ENCODE measurements at regions not wholly inside any gene's neighbourhood (a gene's known extent, or its start where the extent isn't known, plus 50 kb on each side); places are given as distances from the start of the nearest gene placed in this dataset.

GRCh38 chrX:65941775-65942174, 98.1 kb downstream of the VSIG4 start:
- ChIA-PET CTCF (ENCODE audit: low intra/inter-chr PET ratio, low total read pairs) (no interaction called here), POLR2A (no interaction called here)
- H3K4me2 ChIP-seq (ENCODE audit: low read depth, low read length), result no peak overlapping the region
- no peak overlapping the region for H3K4me3 ChIP-seq (replicated peaks in 1 of 3; ENCODE audit: insufficient read depth in 1 of 3, low read depth in 2 of 3, low read length in 3 of 3)
- no peaks in the 10 kb centered on the region for H3K9me3 ChIP-seq (ENCODE audit: low read length)
- H2AFZ ChIP-seq (ENCODE audit: low read length), result no peak overlapping the region
- H3K79me2 ChIP-seq (ENCODE audit: insufficient read depth, low read length), result no peaks in the 10 kb centered on the region
- no peak for DNase-seq (ENCODE audit: low spot score)
- FAIRE-seq, result no peak
- no peaks in the 10 kb centered on the region for H3K4me1 ChIP-seq (ENCODE audit: insufficient read depth, low read length)
- no peak for TF ChIP-seq CBX5 (CRISPR knock-in tag; IDR thresholded peaks at IDR 0.05; ENCODE audit: borderline replicate concordance)
- TF ChIP-seq SIN3B (IDR thresholded peaks at IDR 0.05; ENCODE audit: low read length), result no peak
- no peak for TF ChIP-seq HCFC1 (IDR thresholded peaks at IDR 0.05; ENCODE audit: low read depth, low read length)
- TF ChIP-seq ZNF83 (CRISPR knock-in tag; IDR thresholded peaks at IDR 0.05; ENCODE audit: borderline replicate concordance), result no peak
- H3K36me3 ChIP-seq (replicated peaks in 1 of 2; ENCODE audit: control insufficient read depth in 1 of 2, insufficient read depth in 2 of 2, low read length in 2 of 2), result no peaks in the 10 kb centered on the region
- BruUV-seq (replicated peaks), result no TSS peak
- H3K9ac ChIP-seq (ENCODE audit: insufficient read depth, low read depth, low read length), result no peak overlapping the region
- no peak for ATAC-seq
- WGBS (ENCODE audit: low lambda C conversion rate), result 0% methylated on average over 1 of the region's 1 CpG
- in situ Hi-C loops (cut with HindIII; ENCODE audit: extremely low pct_ligation_motif_present, low pct_unique_long_range_greater_than_20kb), result no loop called here
- H3K27me3 ChIP-seq (ENCODE audit: control insufficient read depth in 1 of 2, insufficient read depth in 2 of 2, low read length in 2 of 2), result no peaks in the 10 kb centered on the region
- H4K20me1 ChIP-seq (ENCODE audit: insufficient read depth, low read length), result no peaks in the 10 kb centered on the region
- intact Hi-C loops (cut with micrococcal nuclease; ENCODE audit: unreplicated experiment), result no loop called here
- H3K27ac ChIP-seq (ENCODE audit: extremely low read length, insufficient read depth, low read length), result no peak overlapping the region

- H3K9me3 ChIP-seq (ENCODE audit: low read length), result no peaks in the 10 kb centered on the region
- intact Hi-C loops (cut with micrococcal nuclease; ENCODE audit: unreplicated experiment) (no loop called here), in situ Hi-C loops (cut with HindIII; ENCODE audit: extremely low pct_ligation_motif_present, low pct_unique_long_range_greater_than_20kb) (no loop called here)
- no peaks in the 10 kb centered on the region for H3K79me2 ChIP-seq (ENCODE audit: insufficient read depth, low read length)
- ATAC-seq (no peak), FAIRE-seq (no peak), DNase-seq (ENCODE audit: low spot score) (no peak)
- H3K4me1 ChIP-seq (ENCODE audit: insufficient read depth, low read length), result no peaks in the 10 kb centered on the region
- ChIA-PET CTCF (ENCODE audit: low intra/inter-chr PET ratio, low total read pairs) (no interaction called here), POLR2A (no interaction called here)
- no peak overlapping the region for H3K4me2 ChIP-seq (ENCODE audit: low read depth, low read length)
- H3K36me3 ChIP-seq (replicated peaks in 1 of 2; ENCODE audit: control insufficient read depth in 1 of 2, insufficient read depth in 2 of 2, low read length in 2 of 2), result no peaks in the 10 kb centered on the region
- WGBS (ENCODE audit: low lambda C conversion rate), result 53% methylated on average over 2 of the region's 2 CpGs
- no peaks in the 10 kb centered on the region for H4K20me1 ChIP-seq (ENCODE audit: insufficient read depth, low read length)
- no TSS peak for BruUV-seq (replicated peaks)
- H2AFZ ChIP-seq (ENCODE audit: low read length), result no peak overlapping the region
- H3K27me3 ChIP-seq (ENCODE audit: control insufficient read depth in 1 of 2, insufficient read depth in 2 of 2, low read length in 2 of 2), result no peaks in the 10 kb centered on the region
- no peak overlapping the region for H3K27ac ChIP-seq (ENCODE audit: extremely low read length, insufficient read depth, low read length)
- H3K9ac ChIP-seq (ENCODE audit: insufficient read depth, low read depth, low read length), result no peak overlapping the region
- no peak overlapping the region for H3K4me3 ChIP-seq (replicated peaks in 1 of 3; ENCODE audit: insufficient read depth in 1 of 3, low read depth in 2 of 3, low read length in 3 of 3)
- no peak for TF ChIP-seq ZSCAN22 (CRISPR knock-in tag; IDR thresholded peaks at IDR 0.05)
- no peak for TF ChIP-seq ZNF777 (CRISPR knock-in tag; IDR thresholded peaks at IDR 0.05)
- TF ChIP-seq ZSCAN29 (CRISPR knock-in tag; conservative IDR thresholded peaks at IDR 0.05), result no peak
- no peak for TF ChIP-seq HNRNPH1 (optimal IDR thresholded peaks at IDR 0.05; ENCODE audit: low read depth, low read length)
- no peak for TF ChIP-seq ZNF142 (CRISPR knock-in tag; IDR thresholded peaks at IDR 0.05)
- no peak for TF ChIP-seq NAIF1 (CRISPR knock-in tag; IDR thresholded peaks at IDR 0.05; ENCODE audit: borderline replicate concordance)
- no peak for TF ChIP-seq HOMEZ (CRISPR knock-in tag; IDR thresholded peaks at IDR 0.05; ENCODE audit: low read depth)
- TF ChIP-seq MXD4 (CRISPR knock-in tag; IDR thresholded peaks at IDR 0.05), result no peak
- no peak for TF ChIP-seq SOX6 (IDR thresholded peaks at IDR 0.05)
- no peak for TF ChIP-seq SOX6 (CRISPR knock-in tag; IDR thresholded peaks at IDR 0.05)
- no peak for TF ChIP-seq TEAD2 (CRISPR knock-in tag; IDR thresholded peaks at IDR 0.05)
Measured at GRCh38 chrX:65933085-65933589, 106.7 kb downstream of the VSIG4 start.

All from HepG2 (cell line).